Thyroid gland (tissue), 4 donors: ENCODE measurements at regions not wholly inside any gene's neighbourhood (a gene's known extent, or its start where the extent isn't known, plus 50 kb on each side); places are given as distances from the start of the nearest gene placed in this dataset.

ENCODE experiments used
- CTCF ChIP-seq, 6 experiments: fragments of 200-600 bp in 3 of 6; fragments of 450-650 bp in 3 of 6; sonication (generic) in 3 of 6; IDR thresholded peaks; one replicate each; pipeline ENCODE4 v1.5.1; 2016 to 2019; ENCODE audit warnings: antibody characterized with exemption in 6 of 6, mild to moderate bottlenecking in 2 of 6, inconsistent platforms in 1 of 6, moderate library complexity in 1 of 6
- POLR2A ChIP-seq, 2 donors: fragments of 450-650 bp; IDR thresholded peaks; one replicate each; pipeline ENCODE4 v1.6.1; 2017; ENCODE audit warnings: antibody characterized with exemption in 2 of 2, mild to moderate bottlenecking in 2 of 2, moderate library complexity in 1 of 2

GRCh38 chrX:15098505-15098904 is 171.4 kb downstream of the ASB9 start:
- TF ChIP-seq CTCF (IDR thresholded peaks at IDR 0.05) (no peak), POLR2A (IDR thresholded peaks at IDR 0.05) (no peak)
